Natural killer cell (primary cell): ENCODE measurements at regions not wholly inside any gene's neighbourhood (a gene's known extent, or its start where the extent isn't known, plus 50 kb on each side); places are given as distances from the start of the nearest gene placed in this dataset.
"Not testable (repeated sequence)": the region's sequence is repeated elsewhere in the genome, so short reads cannot be mapped to it uniquely, and the experiment has no call there.

Experiments
- ATAC-seq, 3 donors: fragments of 150-1000 bp in 2 of 3; fragments of 200-7000 bp in 1 of 3; cut with Tn5 transposase; 1 replicate in 1 of 3; 2 replicates in 2 of 3; pipeline ENCODE4 v1.10.0; 2021; ENCODE audit warnings: mild to moderate bottlenecking in 2 of 3, moderate library complexity in 2 of 3
- DNase-seq, 2 donors: peaks; one replicate each; pipeline versions ENCODE4 v3.0.0 to v3.0.0-alpha.2; 2013 to 2021; ENCODE audit warnings: mixed read lengths in 1 of 2
- H3K27ac ChIP-seq: one replicate; pipeline ENCODE4 v1.5.1; 2013; ENCODE audit warnings: mild to moderate bottlenecking, low read length
- H3K27me3 ChIP-seq: one replicate; pipeline ENCODE4 v1.6.1; 2013; ENCODE audit warnings: low read length; ENCODE audit not compliant: control insufficient read depth, insufficient read depth
- H3K36me3 ChIP-seq: one replicate; pipeline ENCODE4 v1.6.1; 2013; ENCODE audit warnings: low read length; ENCODE audit not compliant: control insufficient read depth, insufficient read depth
- H3K4me1 ChIP-seq: one replicate; pipeline ENCODE4 v1.6.1; 2013; ENCODE audit warnings: low read length; ENCODE audit not compliant: control insufficient read depth, insufficient read depth
- H3K4me3 ChIP-seq: one replicate; pipeline ENCODE4 v1.5.1; 2013; ENCODE audit warnings: low read length
- H3K9me3 ChIP-seq: one replicate; pipeline ENCODE4 v1.6.1; 2013; ENCODE audit warnings: low read length; ENCODE audit not compliant: control insufficient read depth, insufficient read depth
- H3K27ac Mint-ChIP-seq, 2 donors: one replicate each; pipeline ENCODE4 v1.8.0; 2022; ENCODE audit warnings: mild to moderate bottlenecking in 2 of 2, mixed read lengths in 2 of 2, moderate library complexity in 1 of 2
- H3K27me3 Mint-ChIP-seq, 2 donors: one replicate each; pipeline ENCODE4 v1.8.0; 2022; ENCODE audit warnings: low read depth in 2 of 2, mixed read lengths in 2 of 2
- H3K36me3 Mint-ChIP-seq: one replicate; pipeline ENCODE4 v1.8.0; 2022; ENCODE audit warnings: mixed read lengths
- H3K4me1 Mint-ChIP-seq, 2 donors: one replicate each; pipeline ENCODE4 v1.8.0; 2022; ENCODE audit warnings: mixed read lengths in 2 of 2
- H3K4me3 Mint-ChIP-seq: one replicate; pipeline ENCODE4 v1.8.0; 2022; ENCODE audit warnings: mild to moderate bottlenecking, moderate library complexity, mixed read lengths
- H3K9me3 Mint-ChIP-seq, 2 donors: one replicate each; pipeline ENCODE4 v1.8.0; 2022; ENCODE audit warnings: mixed read lengths in 2 of 2
- WGBS: methylation state at CpG from one replicate; pipeline ENCODE4 v1.1.7; 2013; ENCODE audit warnings: missing lambda C conversion rate; ENCODE audit not compliant: insufficient coverage; 5-methylcytosine and 5-hydroxymethylcytosine counted together
- intact Hi-C: fragments of 100-400 bp; cut with micrococcal nuclease; formaldehyde crosslinking; loops from one replicate; pipeline ENCODE4 v1.14.2; 2022

GRCh38 chr2:95767531-95767930, 175.7 kb downstream of the TRIM43 start:
- H3K27me3 Mint-ChIP-seq, H3K4me3 Mint-ChIP-seq, intact Hi-C loops, H3K4me1 ChIP-seq, H3K9me3 Mint-ChIP-seq, H3K9me3 ChIP-seq, ATAC-seq, H3K27ac Mint-ChIP-seq, H3K27ac ChIP-seq, H3K36me3 Mint-ChIP-seq, H3K4me3 ChIP-seq, H3K27me3 ChIP-seq, H3K36me3 ChIP-seq, H3K4me1 Mint-ChIP-seq, DNase-seq: not testable (repeated sequence)
- WGBS, result 67% methylated on average over 3 of the region's 4 CpGs

- not testable (repeated sequence) for H3K4me1 ChIP-seq
Observed at GRCh38 chr2:95767950-95768349, 176.1 kb downstream of the TRIM43 start.

GRCh38 chr2:95769256-95769655, 177.5 kb downstream of the TRIM43 start:
- H3K27ac ChIP-seq, intact Hi-C loops, H3K4me1 ChIP-seq, DNase-seq, H3K4me1 Mint-ChIP-seq, H3K36me3 ChIP-seq, ATAC-seq, H3K36me3 Mint-ChIP-seq, H3K9me3 Mint-ChIP-seq, H3K4me3 Mint-ChIP-seq, H3K9me3 ChIP-seq, H3K27me3 Mint-ChIP-seq, H3K27me3 ChIP-seq, H3K27ac Mint-ChIP-seq, H3K4me3 ChIP-seq: not testable (repeated sequence)
- WGBS, result 100% methylated on average over 1 of the region's 1 CpG

More at GRCh38 chr2:95767950-95768349, 176.1 kb downstream of the TRIM43 start:
- H3K4me3 Mint-ChIP-seq, H3K27ac ChIP-seq, H3K27ac Mint-ChIP-seq, H3K27me3 Mint-ChIP-seq, H3K4me3 ChIP-seq, intact Hi-C loops, H3K27me3 ChIP-seq, H3K9me3 ChIP-seq, DNase-seq, H3K36me3 ChIP-seq, H3K9me3 Mint-ChIP-seq, H3K4me1 Mint-ChIP-seq, ATAC-seq, H3K36me3 Mint-ChIP-seq: not testable (repeated sequence)
- 100% methylated on average over 1 of the region's 3 CpGs for WGBS

GRCh38 chr2:95770726-95771125, 178.9 kb downstream of the TRIM43 start:
- ATAC-seq, H3K4me3 ChIP-seq, DNase-seq, H3K9me3 ChIP-seq, H3K27ac ChIP-seq, intact Hi-C loops, H3K4me1 ChIP-seq, H3K27me3 Mint-ChIP-seq, H3K27ac Mint-ChIP-seq, H3K36me3 ChIP-seq, H3K4me3 Mint-ChIP-seq, H3K36me3 Mint-ChIP-seq, H3K9me3 Mint-ChIP-seq, H3K27me3 ChIP-seq, H3K4me1 Mint-ChIP-seq: not testable (repeated sequence)
- WGBS, result 90% methylated on average over 2 of the region's 9 CpGs

GRCh38 chr2:95774322-95775192, 182.8 kb downstream of the TRIM43 start:
- H3K9me3 Mint-ChIP-seq, H3K9me3 ChIP-seq, H3K27me3 Mint-ChIP-seq, DNase-seq, H3K27me3 ChIP-seq, H3K27ac Mint-ChIP-seq, H3K4me1 ChIP-seq, H3K36me3 Mint-ChIP-seq, H3K4me3 Mint-ChIP-seq, H3K4me1 Mint-ChIP-seq, H3K27ac ChIP-seq, H3K36me3 ChIP-seq, intact Hi-C loops, H3K4me3 ChIP-seq: not testable (repeated sequence)
- ATAC-seq, result peak in 1 of 3 donors; percentile 57
- WGBS, result no CpG with 5 or more reads among the region's 11 CpGs

GRCh38 chr2:95775193-95775531, 183.4 kb downstream of the TRIM43 start:
- H3K9me3 Mint-ChIP-seq, ATAC-seq, H3K27me3 Mint-ChIP-seq, intact Hi-C loops, H3K36me3 Mint-ChIP-seq, H3K4me1 ChIP-seq, H3K4me3 Mint-ChIP-seq, H3K27ac Mint-ChIP-seq, H3K27me3 ChIP-seq, H3K36me3 ChIP-seq, DNase-seq, H3K4me1 Mint-ChIP-seq, H3K27ac ChIP-seq, H3K4me3 ChIP-seq, H3K9me3 ChIP-seq: not testable (repeated sequence)
- WGBS, result no CpG with 5 or more reads among the region's 9 CpGs
